GM23338 (cell line): ENCODE measurements at regions not wholly inside any gene's neighbourhood (a gene's known extent, or its start where the extent isn't known, plus 50 kb on each side); places are given as distances from the start of the nearest gene placed in this dataset.
A peak's percentile ranks its signal among the peaks of the same experiment; 100 is the strongest.

Source experiments
- ATAC-seq: fragments of 200-7000 bp; cut with Tn5 transposase; 3 replicates; pipeline ENCODE4 v1.9.1; 2020
- DNase-seq: peaks from one replicate; pipeline ENCODE4 v3.0.0-alpha.2; 2015; ENCODE audit warnings: low spot score
- H2AFZ ChIP-seq: fragments of 200-600 bp; sonication (generic); 2 replicates; pipeline ENCODE4 v1.8.0; 2016; ENCODE audit warnings: antibody characterized with exemption, mild to moderate bottlenecking, moderate library complexity
- H3F3A ChIP-seq: fragments of 200-600 bp; sonication (generic); replicated peaks from 2 replicates; pipeline ENCODE4 v1.8.0; 2017; ENCODE audit warnings: antibody characterized with exemption, mixed run types, low read depth
- H3K27ac ChIP-seq: fragments of 200-600 bp; sonication (generic); 2 replicates; pipeline ENCODE4 v1.6.1; 2016; ENCODE audit warnings: low read depth
- H3K27me3 ChIP-seq: fragments of 200-600 bp; sonication (generic); 2 replicates; pipeline ENCODE4 v1.8.0; 2016; ENCODE audit warnings: mild to moderate bottlenecking, mixed run types, moderate library complexity; ENCODE audit not compliant: insufficient read depth
- H3K36me3 ChIP-seq: fragments of 200-600 bp; sonication (generic); 2 replicates; pipeline ENCODE4 v1.8.0; 2016; ENCODE audit warnings: mild to moderate bottlenecking; ENCODE audit not compliant: insufficient read depth
- H3K4me1 ChIP-seq: fragments of 200-600 bp; sonication (generic); 2 replicates; pipeline ENCODE4 v1.8.0; 2016; ENCODE audit warnings: mild to moderate bottlenecking, moderate library complexity; ENCODE audit not compliant: insufficient read depth
- H3K4me2 ChIP-seq: fragments of 200-600 bp; sonication (generic); 2 replicates; pipeline ENCODE4 v1.7.1; 2017; ENCODE audit warnings: mixed run types
- H3K4me3 ChIP-seq: fragments of 200-600 bp; sonication (generic); 2 replicates; pipeline ENCODE4 v1.6.1; 2016; ENCODE audit warnings: mixed run types
- H3K79me2 ChIP-seq: fragments of 200-600 bp; sonication (generic); replicated peaks from 2 replicates; pipeline ENCODE4 v1.8.0; 2017; ENCODE audit warnings: mild to moderate bottlenecking; ENCODE audit not compliant: insufficient read depth
- H3K9me2 ChIP-seq: fragments of 200-600 bp; sonication (generic); 2 replicates; pipeline ENCODE4 v1.8.0; 2017; ENCODE audit not compliant: insufficient read depth
- H4K20me1 ChIP-seq: fragments of 200-600 bp; sonication (generic); replicated peaks from 2 replicates; pipeline ENCODE4 v1.8.0; 2017; ENCODE audit warnings: mild to moderate bottlenecking; ENCODE audit not compliant: insufficient read depth
- H3K27ac Mint-ChIP-seq: 2 replicates; pipeline ENCODE4 v1.8.0; 2020; ENCODE audit warnings: inconsistent platforms, mild to moderate bottlenecking, moderate library complexity, mixed read lengths
- H3K27me3 Mint-ChIP-seq: 3 replicates; pipeline ENCODE4 v1.8.0; 2022; ENCODE audit warnings: low read depth, mild to moderate bottlenecking, moderate library complexity, mixed read lengths, inconsistent platforms; ENCODE audit not compliant: insufficient read depth, poor library complexity
- H3K36me3 Mint-ChIP-seq: 3 replicates; pipeline ENCODE4 v1.8.0; 2021; ENCODE audit warnings: low read depth, mild to moderate bottlenecking, inconsistent platforms, moderate library complexity, mixed read lengths
- H3K4me1 Mint-ChIP-seq: 3 replicates; pipeline ENCODE4 v1.8.0; 2020; ENCODE audit warnings: mild to moderate bottlenecking, inconsistent platforms, mixed read lengths
- H3K4me3 Mint-ChIP-seq: 3 replicates; pipeline ENCODE4 v1.8.0; 2021; ENCODE audit warnings: moderate library complexity, mild to moderate bottlenecking, inconsistent platforms, mixed read lengths
- H3K9me3 Mint-ChIP-seq: 3 replicates; pipeline ENCODE4 v1.8.0; 2020; ENCODE audit warnings: moderate library complexity, mild to moderate bottlenecking, inconsistent platforms, mixed read lengths
- CREB1 ChIP-seq: fragments of 250-450 bp; sonication (Bioruptor Pico); IDR thresholded peaks from 2 replicates; pipeline ENCODE4 v1.5.0; 2020; ENCODE audit warnings: low read depth, mild to moderate bottlenecking, moderate library complexity
- EZH2 ChIP-seq: fragments of 200-600 bp; sonication (generic); IDR thresholded peaks from one replicate; pipeline ENCODE4 v1.8.0; 2017; ENCODE audit warnings: antibody characterized with exemption, mild to moderate bottlenecking, low read depth; ENCODE audit not compliant: unreplicated experiment
- EZH2phosphoT487 ChIP-seq: fragments of 200-600 bp; sonication (generic); IDR thresholded peaks from one replicate; pipeline ENCODE4 v1.8.1; 2018; ENCODE audit warnings: antibody characterized with exemption; ENCODE audit not compliant: unreplicated experiment
- JUNB ChIP-seq: IDR thresholded peaks from one replicate; pipeline ENCODE4 v1.6.1; 2016; ENCODE audit warnings: antibody characterized with exemption; ENCODE audit not compliant: unreplicated experiment
- NANOG ChIP-seq: IDR thresholded peaks from 2 replicates; pipeline ENCODE4 v1.6.1; 2016; ENCODE audit warnings: antibody characterized with exemption, borderline replicate concordance
- POLR2AphosphoS5 ChIP-seq: IDR thresholded peaks from 2 replicates; pipeline ENCODE4 v1.6.1; 2016; ENCODE audit warnings: antibody characterized with exemption, low read depth
- REST ChIP-seq: IDR thresholded peaks from one replicate; pipeline ENCODE4 v1.6.1; 2018; ENCODE audit warnings: antibody characterized with exemption; ENCODE audit not compliant: unreplicated experiment
- STAT1 ChIP-seq: IDR thresholded peaks from one replicate; pipeline ENCODE4 v1.6.1; 2016; ENCODE audit warnings: antibody characterized with exemption; ENCODE audit not compliant: unreplicated experiment
- ZNF114 ChIP-seq: fragments of 250-450 bp; sonication (Bioruptor Pico); IDR thresholded peaks from 2 replicates; pipeline ENCODE4 v1.5.0; 2020; ENCODE audit warnings: mild to moderate bottlenecking, moderate library complexity
- ZNF331 ChIP-seq: fragments of 250-450 bp; sonication (Bioruptor Pico); IDR thresholded peaks from 2 replicates; pipeline ENCODE4 v1.5.0; 2020; ENCODE audit warnings: low read depth, mild to moderate bottlenecking, moderate library complexity
- TF ChIP-seq, protein P1 (sequence below): fragments of 250-450 bp; sonication (Bioruptor Pico); IDR thresholded peaks from 2 replicates; pipeline ENCODE4 v1.5.0; 2020; ENCODE audit warnings: mild to moderate bottlenecking, moderate library complexity
- TF ChIP-seq, protein P2 (sequence below): IDR thresholded peaks from 2 replicates; pipeline ENCODE4 v1.6.1; 2016; ENCODE audit warnings: antibody characterized with exemption
- TF ChIP-seq, protein P3 (sequence below), 2 experiments: fragments of 200-600 bp in 1 of 2; sonication (generic) in 1 of 2; conservative IDR thresholded peaks; 2 replicates each; pipeline versions ENCODE4 v1.5.1 to v1.6.1; 2016 to 2017; ENCODE audit warnings: antibody characterized with exemption in 2 of 2, low read depth in 2 of 2, mild to moderate bottlenecking in 2 of 2, moderate library complexity in 1 of 2

GRCh38 chr15:31160740-31161495, 59.4 kb upstream of the TRPM1 start:
- H3K4me1 Mint-ChIP-seq = peaks cover 14% of the 10 kb centered on the region
- Histone ChIP-seq H3F3A (no peaks in the 10 kb centered on the region), H3K27ac (no peak overlapping the region), H3K4me1 (peaks cover 11% of the 10 kb centered on the region; the same call in 1 of the 2 replicates), H3K27me3 (no peaks in the 10 kb centered on the region), H3K36me3 (peaks cover 6% of the 10 kb centered on the region; the same call in 1 of the 2 replicates), H3K9me2 (no peaks in the 10 kb centered on the region), H3K4me3 (no peak overlapping the region), H3K79me2 (no peaks in the 10 kb centered on the region), H3K4me2 (no peak overlapping the region), H2AFZ (peak overlapping the region; percentile 18; the same call in 1 of the 2 replicates), H4K20me1 (no peaks in the 10 kb centered on the region)
- H3K9me3 Mint-ChIP-seq = peaks cover 7% of the 10 kb centered on the region; the same call in 2 of the 3 replicates
- ATAC-seq = no peak
- no peak overlapping the region for H3K4me3 Mint-ChIP-seq
- peaks cover 10% of the 10 kb centered on the region for H3K27me3 Mint-ChIP-seq
- peaks cover 5% of the 10 kb centered on the region; the same call in 1 of the 3 replicates for H3K36me3 Mint-ChIP-seq
- TF ChIP-seq REST (no peak), ZNF331 (CRISPR knock-in tag) (no peak), EZH2phosphoT487 (no peak), EZH2 (no peak), JUNB (no peak), ZNF114 (CRISPR knock-in tag) (no peak), STAT1 (no peak), NANOG (no peak), POLR2AphosphoS5 (no peak), CREB1 (CRISPR knock-in tag) (no peak)
- TF ChIP-seq, protein P1, sequence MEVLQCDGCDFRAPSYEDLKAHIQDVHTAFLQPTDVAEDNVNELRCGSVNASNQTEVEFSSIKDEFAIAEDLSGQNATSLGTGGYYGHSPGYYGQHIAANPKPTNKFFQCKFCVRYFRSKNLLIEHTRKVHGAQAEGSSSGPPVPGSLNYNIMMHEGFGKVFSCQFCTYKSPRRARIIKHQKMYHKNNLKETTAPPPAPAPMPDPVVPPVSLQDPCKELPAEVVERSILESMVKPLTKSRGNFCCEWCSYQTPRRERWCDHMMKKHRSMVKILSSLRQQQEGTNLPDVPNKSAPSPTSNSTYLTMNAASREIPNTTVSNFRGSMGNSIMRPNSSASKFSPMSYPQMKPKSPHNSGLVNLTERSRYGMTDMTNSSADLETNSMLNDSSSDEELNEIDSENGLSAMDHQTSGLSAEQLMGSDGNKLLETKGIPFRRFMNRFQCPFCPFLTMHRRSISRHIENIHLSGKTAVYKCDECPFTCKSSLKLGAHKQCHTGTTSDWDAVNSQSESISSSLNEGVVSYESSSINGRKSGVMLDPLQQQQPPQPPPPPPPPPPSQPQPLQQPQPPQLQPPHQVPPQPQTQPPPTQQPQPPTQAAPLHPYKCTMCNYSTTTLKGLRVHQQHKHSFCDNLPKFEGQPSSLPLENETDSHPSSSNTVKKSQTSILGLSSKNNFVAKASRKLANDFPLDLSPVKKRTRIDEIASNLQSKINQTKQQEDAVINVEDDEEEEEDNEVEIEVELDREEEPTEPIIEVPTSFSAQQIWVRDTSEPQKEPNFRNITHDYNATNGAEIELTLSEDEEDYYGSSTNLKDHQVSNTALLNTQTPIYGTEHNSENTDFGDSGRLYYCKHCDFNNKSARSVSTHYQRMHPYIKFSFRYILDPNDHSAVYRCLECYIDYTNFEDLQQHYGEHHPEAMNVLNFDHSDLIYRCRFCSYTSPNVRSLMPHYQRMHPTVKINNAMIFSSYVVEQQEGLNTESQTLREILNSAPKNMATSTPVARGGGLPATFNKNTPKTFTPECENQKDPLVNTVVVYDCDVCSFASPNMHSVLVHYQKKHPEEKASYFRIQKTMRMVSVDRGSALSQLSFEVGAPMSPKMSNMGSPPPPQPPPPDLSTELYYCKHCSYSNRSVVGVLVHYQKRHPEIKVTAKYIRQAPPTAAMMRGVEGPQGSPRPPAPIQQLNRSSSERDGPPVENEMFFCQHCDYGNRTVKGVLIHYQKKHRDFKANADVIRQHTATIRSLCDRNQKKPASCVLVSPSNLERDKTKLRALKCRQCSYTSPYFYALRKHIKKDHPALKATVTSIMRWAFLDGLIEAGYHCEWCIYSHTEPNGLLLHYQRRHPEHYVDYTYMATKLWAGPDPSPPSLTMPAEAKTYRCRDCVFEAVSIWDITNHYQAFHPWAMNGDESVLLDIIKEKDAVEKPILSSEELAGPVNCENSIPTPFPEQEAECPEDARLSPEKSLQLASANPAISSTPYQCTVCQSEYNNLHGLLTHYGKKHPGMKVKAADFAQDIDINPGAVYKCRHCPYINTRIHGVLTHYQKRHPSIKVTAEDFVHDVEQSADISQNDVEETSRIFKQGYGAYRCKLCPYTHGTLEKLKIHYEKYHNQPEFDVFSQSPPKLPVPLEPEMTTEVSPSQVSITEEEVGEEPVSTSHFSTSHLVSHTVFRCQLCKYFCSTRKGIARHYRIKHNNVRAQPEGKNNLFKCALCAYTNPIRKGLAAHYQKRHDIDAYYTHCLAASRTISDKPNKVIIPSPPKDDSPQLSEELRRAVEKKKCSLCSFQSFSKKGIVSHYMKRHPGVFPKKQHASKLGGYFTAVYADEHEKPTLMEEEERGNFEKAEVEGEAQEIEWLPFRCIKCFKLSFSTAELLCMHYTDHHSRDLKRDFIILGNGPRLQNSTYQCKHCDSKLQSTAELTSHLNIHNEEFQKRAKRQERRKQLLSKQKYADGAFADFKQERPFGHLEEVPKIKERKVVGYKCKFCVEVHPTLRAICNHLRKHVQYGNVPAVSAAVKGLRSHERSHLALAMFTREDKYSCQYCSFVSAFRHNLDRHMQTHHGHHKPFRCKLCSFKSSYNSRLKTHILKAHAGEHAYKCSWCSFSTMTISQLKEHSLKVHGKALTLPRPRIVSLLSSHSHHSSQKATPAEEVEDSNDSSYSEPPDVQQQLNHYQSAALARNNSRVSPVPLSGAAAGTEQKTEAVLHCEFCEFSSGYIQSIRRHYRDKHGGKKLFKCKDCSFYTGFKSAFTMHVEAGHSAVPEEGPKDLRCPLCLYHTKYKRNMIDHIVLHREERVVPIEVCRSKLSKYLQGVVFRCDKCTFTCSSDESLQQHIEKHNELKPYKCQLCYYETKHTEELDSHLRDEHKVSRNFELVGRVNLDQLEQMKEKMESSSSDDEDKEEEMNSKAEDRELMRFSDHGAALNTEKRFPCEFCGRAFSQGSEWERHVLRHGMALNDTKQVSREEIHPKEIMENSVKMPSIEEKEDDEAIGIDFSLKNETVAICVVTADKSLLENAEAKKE = no peak
- TF ChIP-seq, protein P2, sequence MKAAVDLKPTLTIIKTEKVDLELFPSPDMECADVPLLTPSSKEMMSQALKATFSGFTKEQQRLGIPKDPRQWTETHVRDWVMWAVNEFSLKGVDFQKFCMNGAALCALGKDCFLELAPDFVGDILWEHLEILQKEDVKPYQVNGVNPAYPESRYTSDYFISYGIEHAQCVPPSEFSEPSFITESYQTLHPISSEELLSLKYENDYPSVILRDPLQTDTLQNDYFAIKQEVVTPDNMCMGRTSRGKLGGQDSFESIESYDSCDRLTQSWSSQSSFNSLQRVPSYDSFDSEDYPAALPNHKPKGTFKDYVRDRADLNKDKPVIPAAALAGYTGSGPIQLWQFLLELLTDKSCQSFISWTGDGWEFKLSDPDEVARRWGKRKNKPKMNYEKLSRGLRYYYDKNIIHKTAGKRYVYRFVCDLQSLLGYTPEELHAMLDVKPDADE = no peak
- TF ChIP-seq, protein P3, sequence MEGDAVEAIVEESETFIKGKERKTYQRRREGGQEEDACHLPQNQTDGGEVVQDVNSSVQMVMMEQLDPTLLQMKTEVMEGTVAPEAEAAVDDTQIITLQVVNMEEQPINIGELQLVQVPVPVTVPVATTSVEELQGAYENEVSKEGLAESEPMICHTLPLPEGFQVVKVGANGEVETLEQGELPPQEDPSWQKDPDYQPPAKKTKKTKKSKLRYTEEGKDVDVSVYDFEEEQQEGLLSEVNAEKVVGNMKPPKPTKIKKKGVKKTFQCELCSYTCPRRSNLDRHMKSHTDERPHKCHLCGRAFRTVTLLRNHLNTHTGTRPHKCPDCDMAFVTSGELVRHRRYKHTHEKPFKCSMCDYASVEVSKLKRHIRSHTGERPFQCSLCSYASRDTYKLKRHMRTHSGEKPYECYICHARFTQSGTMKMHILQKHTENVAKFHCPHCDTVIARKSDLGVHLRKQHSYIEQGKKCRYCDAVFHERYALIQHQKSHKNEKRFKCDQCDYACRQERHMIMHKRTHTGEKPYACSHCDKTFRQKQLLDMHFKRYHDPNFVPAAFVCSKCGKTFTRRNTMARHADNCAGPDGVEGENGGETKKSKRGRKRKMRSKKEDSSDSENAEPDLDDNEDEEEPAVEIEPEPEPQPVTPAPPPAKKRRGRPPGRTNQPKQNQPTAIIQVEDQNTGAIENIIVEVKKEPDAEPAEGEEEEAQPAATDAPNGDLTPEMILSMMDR (conservative IDR thresholded peaks at IDR 0.05; ENCODE audit: low read depth in 2 of 2) = no peak
- no peak for DNase-seq
- H3K27ac Mint-ChIP-seq = no peak overlapping the region
